Suprapubic skin (tissue), 3 donors: ENCODE measurements at regions not wholly inside any gene's neighbourhood (a gene's known extent, or its start where the extent isn't known, plus 50 kb on each side); places are given as distances from the start of the nearest gene placed in this dataset.
"Not testable (repeated sequence)": the region's sequence is repeated elsewhere in the genome, so short reads cannot be mapped to it uniquely, and the experiment has no call there.

Experiments used
- CTCF ChIP-seq, 2 donors: fragments of 200-600 bp in 1 of 2; fragments of 450-650 bp in 1 of 2; sonication (generic) in 1 of 2; IDR thresholded peaks; one replicate each; pipeline ENCODE4 v1.5.1; 2016 to 2019; ENCODE audit warnings: antibody characterized with exemption in 2 of 2, mild to moderate bottlenecking in 1 of 2, moderate library complexity in 1 of 2
- EP300 ChIP-seq: sonication (generic); formaldehyde crosslinking; IDR thresholded peaks from one replicate; pipeline ENCODE4 v1.6.1; 2017; ENCODE audit warnings: antibody characterized with exemption
- POLR2A ChIP-seq, 2 donors: fragments of 450-650 bp; IDR thresholded peaks; one replicate each; pipeline ENCODE4 v1.6.1; 2017; ENCODE audit warnings: antibody characterized with exemption in 2 of 2, mild to moderate bottlenecking in 2 of 2, moderate library complexity in 2 of 2

DNA sequence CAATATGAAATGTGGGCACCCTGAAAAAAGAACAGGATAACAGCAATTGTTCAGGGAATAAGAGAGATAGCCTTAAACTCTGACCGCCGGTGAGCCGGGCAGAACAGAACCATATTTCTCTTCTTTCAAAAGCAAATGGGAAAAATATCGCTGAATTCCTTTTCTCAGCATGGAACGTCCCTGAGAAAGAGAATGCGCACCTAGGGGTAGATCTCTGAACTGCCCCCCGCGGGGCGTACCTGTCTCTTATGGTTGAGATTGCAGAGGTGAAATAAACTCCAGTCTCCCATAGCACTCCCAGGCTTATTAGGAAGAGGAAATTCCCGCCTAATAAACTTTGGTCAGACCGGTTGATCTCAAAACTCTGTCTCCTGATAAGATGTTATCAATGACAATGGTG lies 82.1 kb upstream of the DEFB108B start:
- TF ChIP-seq POLR2A (IDR thresholded peaks at IDR 0.05); EP300; CTCF (IDR thresholded peaks at IDR 0.05): not testable (repeated sequence)
